ENCODE measurements at regions not wholly inside any gene's neighbourhood (a gene's known extent, or its start where the extent isn't known, plus 50 kb on each side); places are given as distances from the start of the nearest gene placed in this dataset.

DNA sequence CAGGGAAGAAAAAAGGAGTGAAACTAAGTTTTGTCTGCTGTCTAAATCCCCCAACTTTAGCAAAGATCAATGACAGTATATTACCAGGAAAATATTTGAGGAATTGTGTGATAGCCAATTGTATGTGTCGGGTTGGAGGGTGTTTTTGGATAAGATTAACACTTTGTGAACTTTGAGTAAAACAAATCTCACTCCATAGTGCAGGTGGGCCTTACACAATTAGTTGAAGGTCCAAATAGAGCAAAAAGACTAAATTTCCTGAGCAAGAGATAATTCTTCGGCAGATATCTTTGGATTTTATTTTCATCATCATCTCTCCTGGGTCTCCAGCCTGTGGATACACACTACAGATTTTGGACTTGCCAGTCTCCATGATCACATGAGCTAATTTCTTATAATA is 152.8 kb upstream of the CWC22 start:
- intact Hi-C loops (cut with micrococcal nuclease): no loop called here
- no peak for DNase-seq
- ATAC-seq: no peak

DNA sequence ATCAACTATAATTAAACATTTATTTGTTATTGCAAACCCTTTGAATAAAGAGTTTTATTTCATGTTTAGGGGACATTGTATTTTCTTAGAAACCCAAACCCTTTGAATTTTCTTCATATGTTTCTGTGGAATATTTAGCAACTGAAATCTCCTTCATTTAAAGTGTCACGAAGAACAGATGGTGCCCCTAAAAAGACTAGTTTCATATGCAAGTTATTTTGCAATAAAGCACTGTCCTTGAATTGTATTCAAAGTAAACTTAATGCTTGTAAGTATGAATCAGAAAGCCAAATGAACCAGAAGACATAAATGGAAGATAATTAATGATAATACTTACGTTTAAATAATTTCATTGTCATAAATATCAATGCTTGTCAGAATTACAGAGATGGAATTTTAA is 151.9 kb upstream of the CWC22 start:
- intact Hi-C loops (cut with micrococcal nuclease): no loop called here

DNA sequence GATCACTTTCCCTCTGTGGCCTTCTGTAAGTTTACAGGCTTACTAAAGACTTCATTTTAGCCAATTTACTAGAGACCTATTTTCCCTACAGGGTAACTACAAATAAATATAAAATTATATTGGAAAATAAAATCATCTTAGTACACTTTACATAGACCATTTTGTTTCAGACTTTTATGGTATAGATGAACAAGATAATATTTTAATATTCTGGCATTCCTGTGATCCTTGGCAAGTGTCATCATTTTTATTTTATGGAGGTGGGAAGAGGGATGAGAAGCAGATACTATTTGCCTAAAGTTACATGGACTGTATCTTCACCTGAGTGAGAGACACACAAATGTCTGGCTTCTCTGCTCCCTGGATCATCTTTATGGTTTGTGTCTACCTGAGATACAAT is 149.6 kb upstream of the CWC22 start:
- no peak for ATAC-seq
- no peak for DNase-seq
- intact Hi-C loops (cut with micrococcal nuclease): no loop called here

More for the DNA sequence above, 151.9 kb upstream of the CWC22 start:
- no peak for ATAC-seq
- no peak for DNase-seq

DNA sequence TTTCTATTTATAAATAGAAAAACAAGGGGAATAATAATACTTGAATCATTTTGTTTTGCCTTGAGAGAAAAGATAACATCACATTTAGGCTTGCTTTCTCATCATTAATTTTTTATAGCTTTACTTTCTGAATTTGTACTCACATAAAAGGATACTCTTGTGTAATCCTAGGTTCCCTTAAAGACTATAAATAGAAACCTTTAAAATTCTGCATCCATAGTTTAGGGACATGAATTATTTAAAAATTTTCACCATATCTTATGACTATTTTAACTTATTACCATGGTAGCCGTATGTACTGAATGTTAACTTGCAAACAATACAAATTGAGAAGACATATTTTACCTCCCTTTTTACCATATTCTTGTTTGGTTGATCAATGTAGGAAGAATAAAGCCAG is 143.5 kb upstream of the CWC22 start:
- ATAC-seq: no peak
- DNase-seq: no peak

GRCh38 chr2:180146541-180146940 is 139.4 kb upstream of the CWC22 start:
- intact Hi-C loops (cut with micrococcal nuclease): no loop called here
- DNase-seq (no peak), ATAC-seq (no peak)

More for the DNA sequence above, 143.5 kb upstream of the CWC22 start:
- intact Hi-C loops (cut with micrococcal nuclease): no loop called here

DNA sequence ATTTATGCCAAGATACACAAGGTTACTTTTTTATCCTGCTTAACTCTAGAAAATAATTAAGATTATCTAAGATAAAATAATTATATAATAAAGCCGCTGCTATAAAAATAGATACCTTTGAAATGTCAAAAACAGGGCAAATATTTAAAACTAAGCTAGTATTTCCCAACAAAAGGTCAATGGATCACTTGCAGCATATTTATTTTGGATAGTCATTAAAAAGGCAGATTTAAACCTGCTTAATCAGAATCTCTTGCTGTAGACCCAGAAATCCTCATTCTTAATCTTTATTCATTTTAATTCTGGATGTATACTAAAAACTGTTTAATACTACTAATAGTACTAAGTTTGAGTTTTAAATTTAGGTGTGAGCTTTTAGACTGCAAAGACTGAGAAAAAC is 139.0 kb upstream of the CWC22 start:
- intact Hi-C loops (cut with micrococcal nuclease): no loop called here
- DNase-seq (no peak), ATAC-seq (no peak)

DNA sequence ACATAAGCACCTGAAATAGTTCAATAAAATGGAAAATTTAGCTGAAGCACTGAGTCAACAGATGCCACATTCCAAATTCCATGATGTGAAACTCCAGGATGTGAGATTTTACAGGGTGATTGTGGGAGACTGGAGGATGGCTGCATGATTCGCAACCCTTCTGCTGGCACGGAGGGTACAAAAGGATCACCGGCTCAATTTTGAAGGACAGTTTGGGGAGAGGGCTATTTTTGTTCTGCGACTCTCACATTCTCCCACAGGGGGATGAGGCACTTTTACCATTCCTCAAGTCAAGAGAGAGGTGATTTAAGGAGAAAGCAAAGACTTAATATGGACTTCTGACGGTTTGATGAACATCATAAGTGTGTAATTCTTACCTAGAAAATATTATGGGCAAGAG is 138.1 kb upstream of the CWC22 start:
- intact Hi-C loops (cut with micrococcal nuclease): no loop called here
- DNase-seq (no peak), ATAC-seq (no peak)

DNA sequence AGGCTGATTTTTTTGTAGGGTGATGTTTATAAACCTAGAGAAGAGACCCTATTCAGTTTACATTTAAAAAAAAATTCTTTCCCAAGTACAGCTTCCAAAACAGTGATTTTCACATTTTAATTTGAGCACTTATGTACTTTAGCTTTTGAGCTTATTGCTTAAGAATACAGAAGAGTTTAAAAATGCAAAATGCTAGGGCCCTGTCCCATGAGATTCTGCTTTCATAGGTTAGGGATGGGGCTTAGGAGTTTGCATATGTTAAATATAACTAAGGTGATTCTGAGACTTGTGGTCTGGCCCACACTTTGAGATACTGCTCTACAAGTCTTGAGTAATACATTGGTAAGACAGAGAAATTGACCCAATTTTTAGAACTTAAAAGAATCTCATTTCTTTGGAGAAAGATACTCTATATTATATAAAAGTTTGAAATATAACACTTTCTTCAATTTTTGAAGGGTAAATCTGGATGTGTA is 137.3 kb upstream of the CWC22 start:
- no peak for ATAC-seq
- DNase-seq: no peak
- intact Hi-C loops (cut with micrococcal nuclease): no loop called here

DNA sequence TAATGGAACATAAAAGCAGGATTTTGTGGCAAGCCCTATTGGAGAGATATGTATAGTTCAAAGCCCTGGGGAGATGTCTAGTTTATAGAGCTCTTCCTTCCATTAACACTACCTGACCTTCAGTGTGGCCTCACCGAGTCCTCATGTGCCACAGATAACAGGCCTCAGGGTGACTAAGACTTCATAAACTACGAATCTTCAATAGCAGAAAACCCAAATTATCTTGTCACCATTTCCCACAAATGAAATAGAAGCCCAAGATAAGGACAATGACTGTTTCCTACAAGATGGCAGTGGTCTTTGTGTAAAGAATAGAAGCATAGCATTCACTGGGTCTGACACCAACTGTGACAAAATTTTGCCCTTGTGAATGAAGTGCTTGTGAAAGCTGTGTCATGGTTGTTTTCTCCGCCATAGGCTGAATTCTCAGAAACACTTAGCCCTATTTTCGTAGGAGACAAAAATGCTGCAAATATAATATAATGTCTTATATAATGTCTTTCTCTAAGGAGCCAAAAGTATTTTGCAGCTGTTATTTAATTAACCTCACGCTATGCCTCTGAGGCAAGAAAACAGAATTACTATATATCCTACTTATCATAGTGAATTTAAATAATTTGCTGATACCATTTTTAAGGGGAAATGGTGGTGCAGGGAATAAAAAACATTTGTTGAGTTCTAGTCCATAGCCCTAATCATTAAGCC is 136.7 kb upstream of the CWC22 start:
- ATAC-seq (no peak), DNase-seq (no peak)
- intact Hi-C loops (cut with micrococcal nuclease): no loop called here

DNA sequence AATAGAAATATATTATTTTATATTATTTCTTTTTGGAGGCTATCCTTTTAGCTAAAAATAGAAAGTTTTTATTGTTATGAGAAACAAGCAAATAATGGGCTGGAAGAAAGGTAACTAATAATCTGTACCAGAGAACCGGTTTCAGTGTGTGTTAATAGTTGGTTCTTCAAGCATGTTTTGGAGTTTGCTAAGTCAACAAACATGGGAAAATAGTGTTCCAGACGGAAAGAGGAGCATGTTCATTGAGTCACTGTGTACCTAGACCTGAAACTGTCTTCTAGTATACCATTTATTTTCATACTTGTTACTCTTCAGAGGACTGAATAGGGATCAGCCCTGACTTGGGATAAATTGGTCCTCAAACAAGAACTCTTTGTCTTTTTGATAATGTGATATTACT is 134.5 kb upstream of the CWC22 start:
- no peak for DNase-seq
- no peak for ATAC-seq
- intact Hi-C loops (cut with micrococcal nuclease): no loop called here

DNA sequence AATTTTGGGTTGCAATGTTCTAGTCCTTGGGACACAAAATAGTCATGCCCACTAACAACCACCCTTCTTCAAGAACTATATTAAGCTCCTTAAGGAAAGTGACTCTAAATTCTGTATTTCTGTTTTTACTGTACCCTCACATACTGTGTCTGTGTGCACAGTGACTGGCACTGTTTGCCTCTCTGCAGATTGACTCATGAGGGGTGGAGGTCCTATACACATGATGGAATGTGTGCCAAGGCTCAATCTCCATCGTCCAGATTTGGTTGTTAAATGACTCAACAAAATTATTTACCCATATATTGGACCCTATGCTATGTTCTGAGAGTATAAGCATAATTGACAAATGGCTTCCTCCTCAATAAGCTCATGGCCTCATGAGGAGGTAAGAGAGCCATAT is 126.6 kb upstream of the CWC22 start:
- intact Hi-C loops (cut with micrococcal nuclease): no loop called here
- ATAC-seq: no peak
- no peak for DNase-seq

DNA sequence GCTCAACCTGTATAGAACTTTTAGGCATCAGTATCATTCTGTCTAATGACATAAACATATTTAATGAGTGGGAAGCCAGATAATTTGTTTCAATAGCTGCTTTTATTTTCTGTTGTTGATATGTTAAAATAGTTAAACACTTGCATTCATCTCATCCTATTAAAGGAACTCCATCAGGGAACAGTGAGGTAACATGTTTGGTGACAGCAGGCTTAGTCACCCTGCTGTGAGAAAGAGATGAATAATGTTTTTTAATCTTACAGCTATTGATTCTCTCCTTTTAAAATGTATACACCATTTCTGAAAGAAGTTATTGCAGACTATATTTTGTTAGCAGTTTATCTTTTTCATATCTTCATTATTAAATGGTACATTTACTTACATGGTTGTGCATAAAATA is 123.3 kb upstream of the CWC22 start:
- intact Hi-C loops (cut with micrococcal nuclease): no loop called here
- no peak for DNase-seq
- ATAC-seq: no peak

DNA sequence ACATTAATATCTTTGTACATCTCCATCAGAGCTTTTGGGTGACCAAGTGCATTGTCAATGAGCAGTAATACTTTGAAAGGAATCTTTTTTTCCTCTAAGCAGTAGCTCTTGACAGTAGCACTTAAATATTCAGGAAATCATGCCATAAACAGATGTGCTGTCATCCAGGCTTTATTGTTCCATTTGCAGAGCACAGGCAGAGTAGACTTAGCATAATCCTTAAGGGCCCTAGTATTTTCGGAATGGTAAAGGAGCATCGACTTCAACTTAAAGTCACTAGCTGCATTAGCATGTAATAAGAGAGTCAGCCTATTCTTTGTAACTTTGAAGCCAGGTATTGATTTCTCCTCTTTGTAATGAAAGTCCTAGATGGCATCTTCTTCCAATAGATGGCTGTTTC is 121.8 kb upstream of the CWC22 start:
- DNase-seq (no peak), ATAC-seq (no peak)
- intact Hi-C loops (cut with micrococcal nuclease): loop anchor here (10.0 kb wide), 1 partner anchor 926 kb away; no protein-coding TSS in a partner anchor

- intact Hi-C loops (cut with micrococcal nuclease): loop anchor here (10.0 kb wide), 1 partner anchor 929 kb away; no protein-coding TSS in a partner anchor
- ATAC-seq (peak; percentile 94), DNase-seq (peak; percentile 41)
These were observed 118.3 kb upstream of the CWC22 start for GRCh38 chr2:180125245-180125962.

DNA sequence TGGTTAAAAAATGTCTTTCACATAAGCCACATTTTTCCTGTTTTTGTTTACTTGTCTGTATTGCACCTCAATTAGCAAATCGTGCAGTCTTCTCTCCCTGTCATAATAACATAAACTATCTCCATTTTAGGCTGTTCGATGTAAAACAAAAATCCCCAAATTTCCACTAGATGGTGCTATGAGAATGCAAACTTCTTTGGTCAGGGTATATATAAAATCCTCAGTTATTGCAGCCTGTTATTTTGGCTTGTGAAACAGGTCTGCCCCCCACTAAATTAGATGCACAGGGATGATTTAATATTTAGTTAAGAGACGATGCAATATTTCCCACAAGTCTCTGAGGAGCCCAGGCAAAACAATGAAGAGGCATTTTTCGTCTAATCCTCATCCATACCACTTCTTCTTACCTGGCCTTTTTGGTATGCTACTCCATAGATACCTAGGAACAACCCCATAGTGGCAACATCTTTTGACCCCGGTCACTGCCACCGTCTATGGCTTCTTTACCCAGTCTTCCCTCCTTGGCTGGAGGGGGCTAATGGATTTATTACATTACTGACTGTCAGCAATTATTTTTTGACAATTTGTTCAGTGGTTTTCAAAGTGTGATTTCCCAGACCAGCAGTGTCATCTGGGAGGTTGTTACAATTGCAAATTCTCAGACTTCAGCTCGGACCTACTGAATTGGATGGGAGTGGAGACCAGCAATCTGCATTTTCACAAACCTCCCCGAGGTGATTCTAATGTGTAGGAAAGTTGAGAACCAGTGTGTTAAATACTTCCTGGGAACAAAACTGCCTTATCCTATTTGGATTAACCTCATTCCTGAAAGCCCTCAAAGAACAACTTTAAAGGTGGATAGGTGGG is 117.4 kb upstream of the CWC22 start:
- intact Hi-C loops (cut with micrococcal nuclease): loop anchor here (10.0 kb wide), 1 partner anchor 930 kb away; no protein-coding TSS in a partner anchor
- ATAC-seq (peak; percentile 64), DNase-seq (no peak)

- ATAC-seq (no peak), DNase-seq (no peak)
- intact Hi-C loops (cut with micrococcal nuclease): loop anchor here (10.0 kb wide), 1 partner anchor 932 kb away; no protein-coding TSS in a partner anchor
These were observed 115.8 kb upstream of the CWC22 start for GRCh38 chr2:180122874-180123273.

DNA sequence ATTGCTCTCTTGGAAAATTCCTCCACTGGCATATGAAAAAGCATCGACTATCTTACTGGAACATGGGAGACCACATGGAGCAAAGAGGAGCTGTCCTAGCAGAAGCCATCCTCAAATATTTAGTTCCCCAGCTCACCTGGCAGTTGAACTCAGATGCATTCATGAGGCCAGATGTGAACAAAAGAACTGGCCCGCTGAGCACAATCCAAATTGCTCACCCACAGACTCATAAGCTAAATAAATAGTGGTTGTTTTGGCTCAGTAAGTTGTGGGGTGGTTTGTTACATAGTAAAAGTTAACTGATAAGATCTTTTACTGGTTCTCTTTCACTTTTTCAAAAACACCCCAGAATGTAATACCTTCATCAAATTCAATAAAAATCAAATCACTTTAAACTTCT is 108.6 kb upstream of the CWC22 start:
- DNase-seq (no peak), ATAC-seq (no peak)
- intact Hi-C loops (cut with micrococcal nuclease): no loop called here

DNA sequence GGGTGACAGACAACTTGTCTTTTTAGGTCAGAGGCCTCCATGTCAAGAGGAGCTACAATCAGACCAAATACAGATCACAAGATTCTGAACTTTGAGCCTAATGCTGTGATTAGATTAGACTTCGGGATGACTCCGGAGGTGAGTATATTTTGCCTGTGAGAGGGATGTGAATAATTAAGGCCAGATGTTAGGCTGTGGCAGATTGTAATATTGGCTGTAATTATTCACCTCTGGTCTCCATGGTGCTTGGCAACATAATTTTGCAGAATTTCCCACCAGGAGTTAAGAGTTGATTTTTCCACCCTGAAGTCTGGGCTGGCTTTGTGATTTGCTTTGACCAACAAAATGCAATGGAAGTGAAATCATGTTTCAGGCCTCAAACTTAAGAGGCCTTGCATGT is 108.2 kb upstream of the CWC22 start:
- intact Hi-C loops (cut with micrococcal nuclease): no loop called here

GRCh38 chr2:180111901-180112300 is 104.8 kb upstream of the CWC22 start:
- ATAC-seq: no peak
- intact Hi-C loops (cut with micrococcal nuclease): no loop called here
- no peak for DNase-seq

More for the DNA sequence above, 108.2 kb upstream of the CWC22 start:
- no peak for ATAC-seq
- DNase-seq: no peak

DNA sequence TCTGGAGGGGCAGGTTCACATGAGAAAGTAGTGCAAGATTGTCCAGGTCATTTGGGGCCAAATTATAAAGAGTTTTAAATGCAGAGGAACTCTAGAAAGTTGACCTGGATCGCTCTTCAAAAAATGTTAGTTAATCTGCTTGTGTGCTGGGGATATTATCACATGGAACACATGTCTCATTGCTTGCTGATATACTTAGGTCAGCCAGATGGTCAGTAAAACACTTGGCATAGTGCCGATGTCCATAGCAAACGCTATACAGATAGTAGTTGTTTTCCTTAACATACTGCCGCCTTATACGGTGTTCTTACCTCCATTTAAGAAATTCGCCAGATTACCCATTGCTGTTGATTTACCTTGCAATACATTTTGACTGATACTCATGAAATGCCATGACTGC is 103.4 kb upstream of the CWC22 start:
- ATAC-seq: no peak
- intact Hi-C loops (cut with micrococcal nuclease): no loop called here
- DNase-seq: no peak
